ENCODE measurements at regions not wholly inside any gene's neighbourhood (a gene's known extent, or its start where the extent isn't known, plus 50 kb on each side); places are given as distances from the start of the nearest gene placed in this dataset.
"Not testable (repeated sequence)": the region's sequence is repeated elsewhere in the genome, so short reads cannot be mapped to it uniquely, and the experiment has no call there.

DNA sequence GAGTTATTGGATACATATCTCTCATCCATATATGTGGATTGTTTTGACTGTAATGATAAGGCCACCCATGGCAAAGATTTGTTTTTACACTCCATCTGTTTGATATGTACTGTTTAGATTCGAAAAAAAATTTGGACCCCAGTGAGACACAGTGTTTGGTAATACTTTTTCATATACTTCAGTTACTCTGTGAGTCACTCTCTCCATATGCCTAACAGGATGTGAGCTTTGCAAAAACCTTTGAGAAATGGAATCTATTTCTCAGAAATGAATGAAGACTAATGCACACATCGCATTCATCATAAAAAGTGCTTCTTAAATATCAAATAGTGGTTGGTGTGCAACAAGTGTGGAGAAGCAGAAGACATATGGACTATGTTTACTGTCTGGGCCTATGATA, 781.5 kb downstream of the SLC6A15 start:
- Mint-ChIP-seq H3K4me1 (ENCODE audit: low read depth) (no peaks in the 10 kb centered on the region), H3K27me3 (no peaks in the 10 kb centered on the region), H3K4me3 (no peak overlapping the region), H3K27ac (no peak overlapping the region), H3K9me3 (peaks cover 3% of the 10 kb centered on the region), H3K36me3 (ENCODE audit: low read depth) (no peaks in the 10 kb centered on the region)
- intact Hi-C loops (cut with micrococcal nuclease): no loop called here
- TF ChIP-seq, protein P1, sequence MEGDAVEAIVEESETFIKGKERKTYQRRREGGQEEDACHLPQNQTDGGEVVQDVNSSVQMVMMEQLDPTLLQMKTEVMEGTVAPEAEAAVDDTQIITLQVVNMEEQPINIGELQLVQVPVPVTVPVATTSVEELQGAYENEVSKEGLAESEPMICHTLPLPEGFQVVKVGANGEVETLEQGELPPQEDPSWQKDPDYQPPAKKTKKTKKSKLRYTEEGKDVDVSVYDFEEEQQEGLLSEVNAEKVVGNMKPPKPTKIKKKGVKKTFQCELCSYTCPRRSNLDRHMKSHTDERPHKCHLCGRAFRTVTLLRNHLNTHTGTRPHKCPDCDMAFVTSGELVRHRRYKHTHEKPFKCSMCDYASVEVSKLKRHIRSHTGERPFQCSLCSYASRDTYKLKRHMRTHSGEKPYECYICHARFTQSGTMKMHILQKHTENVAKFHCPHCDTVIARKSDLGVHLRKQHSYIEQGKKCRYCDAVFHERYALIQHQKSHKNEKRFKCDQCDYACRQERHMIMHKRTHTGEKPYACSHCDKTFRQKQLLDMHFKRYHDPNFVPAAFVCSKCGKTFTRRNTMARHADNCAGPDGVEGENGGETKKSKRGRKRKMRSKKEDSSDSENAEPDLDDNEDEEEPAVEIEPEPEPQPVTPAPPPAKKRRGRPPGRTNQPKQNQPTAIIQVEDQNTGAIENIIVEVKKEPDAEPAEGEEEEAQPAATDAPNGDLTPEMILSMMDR (IDR thresholded peaks at IDR 0.05): no peak
- ChIA-PET CTCF (no interaction called here), POLR2A (no interaction called here)
- no peak for ATAC-seq
- no peak for DNase-seq

DNA sequence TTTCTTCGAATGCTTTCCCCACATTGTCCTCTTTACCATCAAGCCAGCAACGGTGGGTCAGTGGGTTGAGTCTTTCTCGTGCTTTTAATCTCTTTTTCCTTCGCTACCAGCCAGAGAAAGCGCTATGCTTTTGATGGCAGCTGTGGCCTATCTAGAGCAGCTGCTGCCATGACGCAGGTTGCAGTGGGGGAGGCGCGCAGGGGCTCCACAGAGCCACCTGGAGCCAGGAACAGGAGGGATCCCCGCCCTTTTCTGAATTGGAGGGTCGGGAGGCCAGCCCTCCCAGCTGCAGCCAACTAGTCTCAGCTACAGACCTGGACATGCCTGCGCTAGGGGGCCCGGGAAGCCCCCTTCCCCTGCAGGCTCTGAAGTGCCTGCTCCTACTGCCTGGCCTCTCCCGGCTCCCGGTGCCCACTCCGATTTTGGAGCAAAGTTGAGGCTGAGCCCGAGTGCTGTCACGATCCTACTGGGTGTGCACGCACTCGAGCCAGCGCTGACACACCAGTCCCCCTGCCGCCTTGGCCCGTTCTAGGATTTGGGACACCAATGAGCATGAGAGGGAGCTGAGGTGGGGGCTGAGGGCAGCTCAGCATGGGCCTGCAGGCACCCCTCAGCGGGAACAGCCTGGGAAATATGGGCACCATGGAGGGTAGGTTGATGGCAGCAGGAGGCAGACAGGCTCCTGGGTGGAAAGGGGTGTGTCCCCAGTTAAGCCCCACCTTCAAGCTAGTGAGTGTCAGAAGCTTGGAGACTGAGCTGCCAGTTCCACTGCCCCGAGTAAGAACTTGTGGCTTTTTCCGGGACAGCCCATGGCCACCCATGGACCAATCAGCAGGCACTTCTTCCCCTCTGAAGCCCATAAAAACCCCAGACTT, 784.2 kb downstream of the SLC6A15 start:
- POLR2A ChIA-PET: no interaction called here
- Mint-ChIP-seq H3K36me3 (ENCODE audit: low read depth) (no peaks in the 10 kb centered on the region), H3K4me1 (ENCODE audit: low read depth) (no peaks in the 10 kb centered on the region), H3K9me3 (peaks cover 3% of the 10 kb centered on the region), H3K27ac (no peak overlapping the region), H3K4me3 (no peak overlapping the region), H3K27me3 (no peaks in the 10 kb centered on the region)
- TF ChIP-seq, protein P1 (IDR thresholded peaks at IDR 0.05): no peak
- CTCF ChIA-PET: no interaction called here
- ATAC-seq (no peak), DNase-seq (no peak)
- intact Hi-C loops (cut with micrococcal nuclease): no loop called here

DNA sequence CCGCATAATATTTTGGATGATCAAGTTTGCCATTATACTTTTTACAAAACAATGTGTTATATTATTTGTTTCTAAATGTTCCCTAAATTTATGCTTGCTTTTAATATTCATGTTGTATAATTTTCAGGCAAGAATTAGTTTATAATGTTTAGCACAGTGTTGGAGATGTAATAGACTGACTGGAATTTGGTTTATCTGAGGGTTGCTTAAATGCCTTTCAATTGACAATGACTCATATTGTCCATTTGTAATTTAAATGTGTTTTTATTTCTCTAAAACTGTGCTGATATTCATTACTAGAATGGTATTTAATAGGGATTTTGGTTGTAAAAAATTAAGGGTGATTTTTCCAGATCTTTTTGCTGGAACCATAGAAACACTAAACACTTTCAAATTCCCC, 788.4 kb downstream of the SLC6A15 start:
- TF ChIP-seq, protein P1 (IDR thresholded peaks at IDR 0.05): no peak
- intact Hi-C loops (cut with micrococcal nuclease): no loop called here
- Mint-ChIP-seq H3K36me3 (ENCODE audit: low read depth) (no peaks in the 10 kb centered on the region), H3K4me3 (no peak overlapping the region), H3K9me3 (no peaks in the 10 kb centered on the region), H3K27me3 (no peaks in the 10 kb centered on the region), H3K4me1 (ENCODE audit: low read depth) (no peaks in the 10 kb centered on the region), H3K27ac (no peak overlapping the region)
- CTCF ChIA-PET: no interaction called here
- POLR2A ChIA-PET: no interaction called here
- no peak for ATAC-seq
- DNase-seq: no peak

DNA sequence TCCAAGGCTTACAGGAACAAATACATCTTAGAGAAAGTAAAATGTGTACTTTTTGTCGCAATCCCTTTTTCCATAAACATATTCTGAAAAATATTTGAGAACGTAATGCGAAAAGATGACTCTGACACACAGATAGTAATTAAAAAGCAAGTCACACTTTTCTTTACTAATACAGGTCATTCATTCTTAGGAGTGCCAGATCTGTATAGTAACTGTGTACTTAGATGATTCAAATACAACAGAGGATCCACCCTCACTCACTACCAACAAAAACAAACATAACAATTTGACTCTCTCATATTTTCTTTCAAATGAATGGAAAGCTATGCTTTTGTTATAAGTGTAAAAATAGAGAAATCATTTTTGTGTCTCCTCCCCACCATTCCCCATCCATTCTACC, 795.4 kb downstream of the SLC6A15 start:
- no peak overlapping the region for H3K27ac Mint-ChIP-seq
- DNase-seq (no peak), ATAC-seq (no peak)
- no peaks in the 10 kb centered on the region for H3K27me3 Mint-ChIP-seq
- ChIA-PET CTCF (no interaction called here), POLR2A (no interaction called here)
- intact Hi-C loops (cut with micrococcal nuclease): no loop called here
- TF ChIP-seq, protein P1 (IDR thresholded peaks at IDR 0.05): no peak
- no peak overlapping the region for H3K4me3 Mint-ChIP-seq
- peaks cover 3% of the 10 kb centered on the region for H3K9me3 Mint-ChIP-seq
- H3K36me3 Mint-ChIP-seq (ENCODE audit: low read depth): no peaks in the 10 kb centered on the region
- H3K4me1 Mint-ChIP-seq (ENCODE audit: low read depth): no peaks in the 10 kb centered on the region

DNA sequence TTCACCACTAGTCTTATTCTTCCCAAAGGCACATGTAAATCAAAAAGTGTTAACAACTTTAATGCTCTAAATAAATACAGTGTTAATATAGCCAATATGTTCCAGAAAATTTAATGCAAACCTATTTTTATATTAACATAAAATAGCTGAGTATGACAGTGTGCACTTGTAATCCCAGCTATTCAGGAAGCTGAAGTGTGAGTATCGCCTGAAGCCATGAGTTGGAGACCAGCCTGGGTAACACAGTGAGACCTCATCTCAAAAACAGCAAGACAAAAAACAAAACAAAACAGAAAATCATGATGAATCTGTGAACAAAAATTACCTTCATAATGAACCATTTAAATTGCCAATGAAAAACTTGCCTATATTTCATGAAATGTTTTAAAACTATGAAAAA, 798.9 kb downstream of the SLC6A15 start:
- no peaks in the 10 kb centered on the region for H3K27me3 Mint-ChIP-seq
- H3K9me3 Mint-ChIP-seq: peaks cover 6% of the 10 kb centered on the region
- no peaks in the 10 kb centered on the region for H3K4me1 Mint-ChIP-seq (ENCODE audit: low read depth)
- intact Hi-C loops (cut with micrococcal nuclease): no loop called here
- ChIA-PET POLR2A (interaction anchor here (0.6 kb wide), 1 partner anchor 8 kb away, joined by 3 read pairs; no protein-coding TSS in a partner anchor), CTCF (no interaction called here)
- H3K36me3 Mint-ChIP-seq (ENCODE audit: low read depth): no peaks in the 10 kb centered on the region
- H3K27ac Mint-ChIP-seq: no peak overlapping the region
- no peak overlapping the region for H3K4me3 Mint-ChIP-seq
- no peak for DNase-seq
- ATAC-seq: no peak
- TF ChIP-seq, protein P1 (IDR thresholded peaks at IDR 0.05): no peak

DNA sequence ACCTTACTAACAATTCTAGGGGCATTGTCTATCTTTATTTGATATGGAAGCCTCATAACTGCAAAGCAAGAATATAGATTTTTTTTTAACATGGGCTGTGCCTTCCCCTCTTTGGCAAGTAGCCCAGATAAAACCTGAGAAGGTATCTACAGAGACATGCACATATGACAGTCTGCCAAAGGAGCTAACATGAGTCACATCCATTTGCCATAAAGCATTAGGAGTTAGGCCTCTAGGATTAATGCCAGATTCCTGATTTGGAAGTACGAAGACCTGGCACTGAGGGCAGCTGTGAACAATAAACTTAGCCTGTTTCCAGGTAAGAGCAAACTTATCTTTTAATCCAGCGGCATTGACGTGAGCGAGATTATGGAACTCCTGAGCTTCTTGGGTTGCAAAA, 808.7 kb downstream of the SLC6A15 start:
- H3K27ac Mint-ChIP-seq; H3K4me1 Mint-ChIP-seq (ENCODE audit: low read depth); DNase-seq; ATAC-seq; CTCF ChIA-PET; H3K4me3 Mint-ChIP-seq; intact Hi-C loops (cut with micrococcal nuclease); POLR2A ChIA-PET; H3K36me3 Mint-ChIP-seq (ENCODE audit: low read depth); H3K27me3 Mint-ChIP-seq: not testable (repeated sequence)
- H3K9me3 Mint-ChIP-seq: peaks cover 49% of the 10 kb centered on the region

DNA sequence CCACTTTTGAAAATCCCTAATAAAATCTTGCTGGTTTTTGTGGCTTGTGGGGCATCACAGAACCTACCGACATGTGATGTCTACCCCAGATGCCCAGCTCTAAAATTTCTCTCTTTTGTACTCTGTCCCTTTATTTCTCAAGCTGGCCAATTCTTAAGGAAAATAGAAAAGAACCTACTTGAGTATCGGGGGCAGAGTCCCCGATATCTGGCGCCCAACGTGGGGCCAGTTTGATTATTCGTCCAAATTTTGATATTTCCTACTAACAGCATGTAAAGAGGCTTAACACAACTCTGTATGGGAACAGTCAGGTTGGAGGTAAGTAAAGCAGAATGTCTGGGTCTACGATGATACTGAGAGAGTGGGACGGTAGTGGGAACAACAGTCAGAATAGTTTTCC, 810.6 kb downstream of the SLC6A15 start:
- H3K27me3 Mint-ChIP-seq; POLR2A ChIA-PET; intact Hi-C loops (cut with micrococcal nuclease); H3K36me3 Mint-ChIP-seq (ENCODE audit: low read depth); H3K4me1 Mint-ChIP-seq (ENCODE audit: low read depth); ATAC-seq; H3K4me3 Mint-ChIP-seq; DNase-seq; CTCF ChIA-PET; H3K27ac Mint-ChIP-seq: not testable (repeated sequence)
- peaks cover 46% of the 10 kb centered on the region for H3K9me3 Mint-ChIP-seq

DNA sequence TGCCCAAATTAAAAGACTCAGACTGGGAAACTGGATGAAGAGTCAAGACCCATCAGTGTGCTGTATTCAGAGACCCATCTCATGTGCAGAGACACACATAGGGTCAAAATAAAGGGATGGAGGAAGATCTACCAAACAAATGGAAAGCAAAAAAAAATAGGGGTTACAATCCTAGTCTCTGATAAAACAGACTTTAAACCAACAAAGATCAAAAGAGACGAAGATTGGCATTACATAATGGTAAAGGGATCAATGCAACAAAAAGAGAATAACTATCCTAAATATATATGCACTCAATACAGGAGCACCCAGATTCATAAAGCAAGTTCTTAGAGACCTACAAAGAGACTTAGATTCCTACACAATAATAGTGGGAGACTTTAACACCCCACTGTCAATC, 813.0 kb downstream of the SLC6A15 start:
- intact Hi-C loops (cut with micrococcal nuclease); H3K36me3 Mint-ChIP-seq (ENCODE audit: low read depth); H3K27ac Mint-ChIP-seq; H3K4me3 Mint-ChIP-seq; POLR2A ChIA-PET; CTCF ChIA-PET; ATAC-seq; DNase-seq; H3K27me3 Mint-ChIP-seq; H3K4me1 Mint-ChIP-seq (ENCODE audit: low read depth): not testable (repeated sequence)
- peaks cover 49% of the 10 kb centered on the region for H3K9me3 Mint-ChIP-seq

Data from activated CD8-positive, alpha-beta T cell treated with anti-CD3 and anti-CD28 coated beads for 36 hours (primary cell).